HepG2 (cell line): ENCODE measurements at regions not wholly inside any gene's neighbourhood (a gene's known extent, or its start where the extent isn't known, plus 50 kb on each side); places are given as distances from the start of the nearest gene placed in this dataset.

Experiments
- MEIS2 ChIP-seq: sonication (generic); formaldehyde crosslinking; IDR thresholded peaks from 2 replicates; pipeline ENCODE4 v1.9.0; 2021; ENCODE audit warnings: mild to moderate bottlenecking, missing genetic modification reagents
- SAFB2 ChIP-seq: sonication (generic); formaldehyde crosslinking; IDR thresholded peaks from 2 replicates; pipeline ENCODE4 v1.5.1; 2020; ENCODE audit warnings: missing genetic modification reagents, low read depth, mild to moderate bottlenecking, borderline replicate concordance
- ZNF367 ChIP-seq: sonication (generic); formaldehyde crosslinking; IDR thresholded peaks from 2 replicates; pipeline ENCODE4 v1.4.0; 2020; ENCODE audit warnings: missing genetic modification reagents, borderline replicate concordance
- TF ChIP-seq, protein P1 (sequence below): sonication (generic); formaldehyde crosslinking; IDR thresholded peaks from 2 replicates; pipeline ENCODE4 v1.5.0; 2020; ENCODE audit warnings: mild to moderate bottlenecking, missing genetic modification reagents, moderate library complexity
- TF ChIP-seq, protein P2 (sequence below): sonication (generic); formaldehyde crosslinking; IDR thresholded peaks from 2 replicates; pipeline ENCODE4 v1.5.0; 2020; ENCODE audit warnings: mild to moderate bottlenecking, missing genetic modification reagents

DNA sequence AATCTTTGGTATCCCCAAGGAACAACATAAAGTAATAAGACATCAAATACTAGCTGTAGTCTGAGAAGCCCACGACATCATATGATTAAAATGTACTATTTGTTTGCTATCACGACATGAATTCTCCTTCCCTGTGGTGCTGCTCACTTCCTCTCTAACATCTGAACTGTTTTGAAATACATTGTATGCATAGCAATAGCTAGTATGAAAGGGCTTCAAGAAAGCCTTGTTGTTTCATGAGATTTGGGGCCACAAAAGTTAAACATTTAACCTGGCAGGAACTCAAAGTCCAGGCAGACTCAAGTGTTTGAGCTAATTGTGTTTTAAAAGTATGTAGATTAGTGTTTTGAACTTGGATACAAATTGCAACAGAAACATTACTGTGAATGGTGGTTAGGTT, 237.4 kb upstream of the PTGER4 start:
- TF ChIP-seq, protein P1, sequence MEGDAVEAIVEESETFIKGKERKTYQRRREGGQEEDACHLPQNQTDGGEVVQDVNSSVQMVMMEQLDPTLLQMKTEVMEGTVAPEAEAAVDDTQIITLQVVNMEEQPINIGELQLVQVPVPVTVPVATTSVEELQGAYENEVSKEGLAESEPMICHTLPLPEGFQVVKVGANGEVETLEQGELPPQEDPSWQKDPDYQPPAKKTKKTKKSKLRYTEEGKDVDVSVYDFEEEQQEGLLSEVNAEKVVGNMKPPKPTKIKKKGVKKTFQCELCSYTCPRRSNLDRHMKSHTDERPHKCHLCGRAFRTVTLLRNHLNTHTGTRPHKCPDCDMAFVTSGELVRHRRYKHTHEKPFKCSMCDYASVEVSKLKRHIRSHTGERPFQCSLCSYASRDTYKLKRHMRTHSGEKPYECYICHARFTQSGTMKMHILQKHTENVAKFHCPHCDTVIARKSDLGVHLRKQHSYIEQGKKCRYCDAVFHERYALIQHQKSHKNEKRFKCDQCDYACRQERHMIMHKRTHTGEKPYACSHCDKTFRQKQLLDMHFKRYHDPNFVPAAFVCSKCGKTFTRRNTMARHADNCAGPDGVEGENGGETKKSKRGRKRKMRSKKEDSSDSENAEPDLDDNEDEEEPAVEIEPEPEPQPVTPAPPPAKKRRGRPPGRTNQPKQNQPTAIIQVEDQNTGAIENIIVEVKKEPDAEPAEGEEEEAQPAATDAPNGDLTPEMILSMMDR (CRISPR knock-in tag), result no peak
- no peak for TF ChIP-seq ZNF367 (CRISPR knock-in tag)
- TF ChIP-seq MEIS2 (CRISPR knock-in tag), result no peak
- TF ChIP-seq, protein P2, sequence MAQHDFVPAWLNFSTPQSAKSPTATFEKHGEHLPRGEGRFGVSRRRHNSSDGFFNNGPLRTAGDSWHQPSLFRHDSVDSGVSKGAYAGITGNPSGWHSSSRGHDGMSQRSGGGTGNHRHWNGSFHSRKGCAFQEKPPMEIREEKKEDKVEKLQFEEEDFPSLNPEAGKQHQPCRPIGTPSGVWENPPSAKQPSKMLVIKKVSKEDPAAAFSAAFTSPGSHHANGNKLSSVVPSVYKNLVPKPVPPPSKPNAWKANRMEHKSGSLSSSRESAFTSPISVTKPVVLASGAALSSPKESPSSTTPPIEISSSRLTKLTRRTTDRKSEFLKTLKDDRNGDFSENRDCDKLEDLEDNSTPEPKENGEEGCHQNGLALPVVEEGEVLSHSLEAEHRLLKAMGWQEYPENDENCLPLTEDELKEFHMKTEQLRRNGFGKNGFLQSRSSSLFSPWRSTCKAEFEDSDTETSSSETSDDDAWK, result no peak
- TF ChIP-seq SAFB2 (CRISPR knock-in tag), result no peak
